H1 (cell line): ENCODE measurements at regions not wholly inside any gene's neighbourhood (a gene's known extent, or its start where the extent isn't known, plus 50 kb on each side); places are given as distances from the start of the nearest gene placed in this dataset.

Source experiments
- BCL11A ChIP-seq, 2 experiments: IDR thresholded peaks; one replicate each; pipeline ENCODE4 v1.6.1; 2011; ENCODE audit warnings: low read depth in 2 of 2, low read length in 2 of 2, mild to moderate bottlenecking in 2 of 2
- BRCA1 ChIP-seq: IDR thresholded peaks from 2 replicates; pipeline ENCODE4 v1.6.1; 2012; ENCODE audit warnings: low read depth, low read length, improper control_type of control experiment
- CHD1 ChIP-seq: IDR thresholded peaks from 2 replicates; pipeline ENCODE4 v1.6.1; 2012; ENCODE audit warnings: low read depth, low read length, improper control_type of control experiment
- EP300 ChIP-seq, 2 experiments: IDR thresholded peaks; 1 replicate in 1 of 2; 2 replicates in 1 of 2; pipeline ENCODE4 v1.6.1; 2011 to 2012; ENCODE audit warnings: low read depth in 2 of 2, low read length in 2 of 2, mild to moderate bottlenecking in 2 of 2, borderline replicate concordance in 1 of 2, inconsistent platforms in 1 of 2, moderate library complexity in 1 of 2
- EZH2 ChIP-seq: fragments of 200-600 bp; sonication (generic); IDR thresholded peaks from 2 replicates; pipeline ENCODE4 v1.7.1; 2012; ENCODE audit warnings: low read depth, mild to moderate bottlenecking, moderate library complexity, low read length, inconsistent platforms; ENCODE audit not compliant: severe bottlenecking
- JUND ChIP-seq: IDR thresholded peaks from 2 replicates; pipeline ENCODE4 v1.6.1; 2011; ENCODE audit warnings: mild to moderate bottlenecking, improper control_type of control experiment, low read length
- RAD21 ChIP-seq, 2 experiments: IDR thresholded peaks in 1 of 2; conservative IDR thresholded peaks in 1 of 2; 2 replicates each; pipeline ENCODE4 v1.6.1; 2011; ENCODE audit warnings: low read depth in 2 of 2, low read length in 2 of 2, improper control_type of control experiment in 1 of 2, inconsistent platforms in 1 of 2, mild to moderate bottlenecking in 1 of 2, moderate library complexity in 1 of 2
- RFX5 ChIP-seq: IDR thresholded peaks from 2 replicates; pipeline ENCODE4 v1.6.1; 2011; ENCODE audit warnings: low read depth, low read length, improper control_type of control experiment, borderline replicate concordance
- RNF2 ChIP-seq: fragments of 200-900, 300-1000 bp; sonication (generic); IDR thresholded peaks from 2 replicates; pipeline ENCODE4 v1.7.1; 2016; ENCODE audit warnings: borderline replicate concordance, low read depth, mild to moderate bottlenecking, antibody characterized with exemption, low read length; ENCODE audit not compliant: poor library complexity, severe bottlenecking; ENCODE audit errors: missing control alignments
- TF ChIP-seq, protein P1 (sequence below): IDR thresholded peaks from 2 replicates; pipeline ENCODE4 v1.6.1; 2012; ENCODE audit warnings: low read length, inconsistent platforms
- TF ChIP-seq, protein P2 (sequence below), 3 experiments: IDR thresholded peaks; 1 replicate in 2 of 3; 2 replicates in 1 of 3; pipeline versions ENCODE4 v1.5.1 to v1.6.1; 2011; ENCODE audit warnings: low read length in 3 of 3, mild to moderate bottlenecking in 3 of 3, inconsistent platforms in 2 of 3, low read depth in 1 of 3, moderate library complexity in 1 of 3; ENCODE audit not compliant: insufficient read depth in 1 of 3; ENCODE audit errors: control extremely low read depth in 1 of 3

DNA sequence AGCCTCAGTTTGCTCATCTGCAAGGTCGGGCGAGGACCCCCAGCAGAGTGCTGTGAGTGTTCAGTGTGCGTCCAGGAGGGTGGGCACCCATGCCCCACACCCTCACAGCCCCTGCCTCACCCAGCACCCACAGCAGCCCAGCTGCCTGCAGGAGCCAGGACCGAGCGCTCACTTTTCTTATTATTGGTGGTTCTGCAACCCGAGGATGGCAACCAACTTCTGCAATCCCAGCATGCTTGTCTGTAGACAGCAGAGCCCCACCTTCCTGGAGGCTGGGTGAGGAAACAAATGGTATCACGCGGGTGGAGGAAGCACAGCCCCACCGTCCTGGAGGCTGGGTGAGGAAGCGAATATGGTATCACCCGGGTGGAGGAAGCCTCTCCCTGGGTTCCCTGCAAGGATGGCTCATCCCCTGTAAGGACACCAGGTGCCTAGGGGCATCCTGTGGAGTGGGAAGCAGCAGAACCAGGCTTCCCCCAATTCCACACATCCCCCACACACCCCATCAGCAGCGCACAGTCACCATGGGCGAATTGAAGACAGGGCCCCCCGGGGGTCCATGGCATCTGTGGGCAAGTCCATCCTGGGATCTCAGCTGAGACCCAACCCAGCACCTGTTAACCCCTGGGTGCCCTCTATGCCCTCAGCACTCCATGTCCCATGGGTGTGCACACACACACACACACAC lies 220.5 kb upstream of the RAB6C start:
- TF ChIP-seq BCL11A (IDR thresholded peaks at IDR 0.05; ENCODE audit: low read depth in 2 of 2, low read length in 2 of 2) (no peak), EZH2 (no peak), RFX5 (no peak), CHD1 (no peak), BRCA1 (no peak), EP300 (IDR thresholded peaks at IDR 0.05; ENCODE audit: borderline replicate concordance in 1 of 2, low read depth in 2 of 2, low read length in 2 of 2) (no peak), JUND (no peak), RAD21 (IDR thresholded peaks at IDR 0.05 in 1 of 2, conservative IDR thresholded peaks at IDR 0.05 in 1 of 2; ENCODE audit: low read depth in 2 of 2, low read length in 2 of 2) (no peak), RNF2 (no peak)
- TF ChIP-seq, protein P1, sequence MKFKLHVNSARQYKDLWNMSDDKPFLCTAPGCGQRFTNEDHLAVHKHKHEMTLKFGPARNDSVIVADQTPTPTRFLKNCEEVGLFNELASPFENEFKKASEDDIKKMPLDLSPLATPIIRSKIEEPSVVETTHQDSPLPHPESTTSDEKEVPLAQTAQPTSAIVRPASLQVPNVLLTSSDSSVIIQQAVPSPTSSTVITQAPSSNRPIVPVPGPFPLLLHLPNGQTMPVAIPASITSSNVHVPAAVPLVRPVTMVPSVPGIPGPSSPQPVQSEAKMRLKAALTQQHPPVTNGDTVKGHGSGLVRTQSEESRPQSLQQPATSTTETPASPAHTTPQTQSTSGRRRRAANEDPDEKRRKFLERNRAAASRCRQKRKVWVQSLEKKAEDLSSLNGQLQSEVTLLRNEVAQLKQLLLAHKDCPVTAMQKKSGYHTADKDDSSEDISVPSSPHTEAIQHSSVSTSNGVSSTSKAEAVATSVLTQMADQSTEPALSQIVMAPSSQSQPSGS, result no peak
- TF ChIP-seq, protein P2, sequence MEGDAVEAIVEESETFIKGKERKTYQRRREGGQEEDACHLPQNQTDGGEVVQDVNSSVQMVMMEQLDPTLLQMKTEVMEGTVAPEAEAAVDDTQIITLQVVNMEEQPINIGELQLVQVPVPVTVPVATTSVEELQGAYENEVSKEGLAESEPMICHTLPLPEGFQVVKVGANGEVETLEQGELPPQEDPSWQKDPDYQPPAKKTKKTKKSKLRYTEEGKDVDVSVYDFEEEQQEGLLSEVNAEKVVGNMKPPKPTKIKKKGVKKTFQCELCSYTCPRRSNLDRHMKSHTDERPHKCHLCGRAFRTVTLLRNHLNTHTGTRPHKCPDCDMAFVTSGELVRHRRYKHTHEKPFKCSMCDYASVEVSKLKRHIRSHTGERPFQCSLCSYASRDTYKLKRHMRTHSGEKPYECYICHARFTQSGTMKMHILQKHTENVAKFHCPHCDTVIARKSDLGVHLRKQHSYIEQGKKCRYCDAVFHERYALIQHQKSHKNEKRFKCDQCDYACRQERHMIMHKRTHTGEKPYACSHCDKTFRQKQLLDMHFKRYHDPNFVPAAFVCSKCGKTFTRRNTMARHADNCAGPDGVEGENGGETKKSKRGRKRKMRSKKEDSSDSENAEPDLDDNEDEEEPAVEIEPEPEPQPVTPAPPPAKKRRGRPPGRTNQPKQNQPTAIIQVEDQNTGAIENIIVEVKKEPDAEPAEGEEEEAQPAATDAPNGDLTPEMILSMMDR (IDR thresholded peaks at IDR 0.05; ENCODE audit: control extremely low read depth in 1 of 3, insufficient read depth in 1 of 3, low read depth in 1 of 3, low read length in 3 of 3), result no peak
